Left lobe of liver (tissue), 2 donors: ENCODE measurements at regions not wholly inside any gene's neighbourhood (a gene's known extent, or its start where the extent isn't known, plus 50 kb on each side); places are given as distances from the start of the nearest gene placed in this dataset.
A peak's percentile ranks its signal among the peaks of the same experiment; 100 is the strongest.
"Not testable (repeated sequence)": the region's sequence is repeated elsewhere in the genome, so short reads cannot be mapped to it uniquely, and the experiment has no call there.

Source experiments
- ATAC-seq: fragments of 200-7000 bp; cut with Tn5 transposase; one replicate; pipeline ENCODE4 v1.9.1; 2020; ENCODE audit warnings: mild to moderate bottlenecking, moderate library complexity
- DNase-seq: peaks from one replicate; pipeline ENCODE4 v3.0.0-alpha.2; 2020; ENCODE audit warnings: low spot score
- donor health status: DM: no; HTN: no; CAD: no; lungs with moderate emphysema.
- donor health status: DM: no; HTN: yes; CAD: no.

GRCh38 chr10:64880546-64880945, 1359.3 kb downstream of the REEP3 start:
- ATAC-seq (no peak), DNase-seq (no peak)

GRCh38 chr10:64881257-64881656, 1360.1 kb downstream of the REEP3 start:
- DNase-seq = no peak
- no peak for ATAC-seq

- DNase-seq = no peak
- ATAC-seq = no peak
Observed at GRCh38 chr10:64896582-64896981, 1375.4 kb downstream of the REEP3 start.

- not testable (repeated sequence) for DNase-seq
Observed at GRCh38 chr10:64906311-64906710, 1385.1 kb downstream of the REEP3 start.

GRCh38 chr10:64924306-64924705, 1403.1 kb downstream of the REEP3 start:
- ATAC-seq, DNase-seq: not testable (repeated sequence)

More at GRCh38 chr10:64906311-64906710, 1385.1 kb downstream of the REEP3 start:
- not testable (repeated sequence) for ATAC-seq

- DNase-seq (no peak), ATAC-seq (no peak)
Observed at GRCh38 chr10:64952042-64952441, 1430.8 kb downstream of the REEP3 start.

- DNase-seq (no peak), ATAC-seq (no peak)
Observed at GRCh38 chr10:64956441-64956840, 1435.2 kb downstream of the REEP3 start.

- no peak for DNase-seq
Observed at GRCh38 chr10:64959116-64959515, 1437.9 kb downstream of the REEP3 start.

GRCh38 chr10:64959883-64960282, 1438.7 kb downstream of the REEP3 start:
- DNase-seq = no peak
- no peak for ATAC-seq

More at GRCh38 chr10:64959116-64959515, 1437.9 kb downstream of the REEP3 start:
- no peak for ATAC-seq

GRCh38 chr10:64973391-64973790, 1452.2 kb downstream of the REEP3 start:
- DNase-seq (no peak), ATAC-seq (no peak)

- no peak for DNase-seq
- no peak for ATAC-seq
Observed at GRCh38 chr10:64976150-64976549, 1454.9 kb downstream of the REEP3 start.

- DNase-seq (no peak), ATAC-seq (no peak)
Observed at GRCh38 chr10:64977915-64978314, 1456.7 kb downstream of the REEP3 start.

- DNase-seq = no peak
- no peak for ATAC-seq
Observed at GRCh38 chr10:64996886-64997285, 1475.7 kb downstream of the REEP3 start.

GRCh38 chr10:65010845-65011244, 1489.6 kb downstream of the REEP3 start:
- DNase-seq = no peak
- ATAC-seq = peak; percentile 57

GRCh38 chr10:65017523-65017922, 1496.3 kb downstream of the REEP3 start:
- DNase-seq (no peak), ATAC-seq (no peak)

GRCh38 chr10:65024886-65025285, 1503.7 kb downstream of the REEP3 start:
- DNase-seq (no peak), ATAC-seq (no peak)

GRCh38 chr10:65030263-65030662, 1509.1 kb downstream of the REEP3 start:
- no peak for DNase-seq
- no peak for ATAC-seq

GRCh38 chr10:65032867-65033769, 1511.9 kb downstream of the REEP3 start:
- peak; percentile 91 for ATAC-seq
- DNase-seq = no peak

GRCh38 chr10:65033957-65034356, 1512.8 kb downstream of the REEP3 start:
- peak; percentile 50 for DNase-seq
- peak; percentile 71 for ATAC-seq

- ATAC-seq = no peak
- no peak for DNase-seq
Observed at GRCh38 chr10:65040796-65041195, 1519.6 kb downstream of the REEP3 start.

- no peak for DNase-seq
- ATAC-seq = no peak
Observed at GRCh38 chr10:65041307-65041706, 1520.1 kb downstream of the REEP3 start.

- DNase-seq (no peak), ATAC-seq (no peak)
Observed at GRCh38 chr10:65042496-65042895, 1521.3 kb downstream of the REEP3 start.

GRCh38 chr10:65046831-65047230, 1525.6 kb downstream of the REEP3 start:
- ATAC-seq (no peak), DNase-seq (no peak)
